Neural progenitor cell (in vitro differentiated cells): ENCODE measurements at regions not wholly inside any gene's neighbourhood (a gene's known extent, or its start where the extent isn't known, plus 50 kb on each side); places are given as distances from the start of the nearest gene placed in this dataset.

ENCODE experiments used
- DNase-seq: peaks from one replicate; pipeline ENCODE4 v3.0.0-alpha.2; 2016; ENCODE audit warnings: low spot score
- H2AFZ ChIP-seq: fragments of 200-600 bp; sonication (generic); replicated peaks from 2 replicates; pipeline ENCODE4 v1.6.1; 2016; ENCODE audit warnings: antibody characterized with exemption
- H3F3A ChIP-seq: fragments of 200-600 bp; sonication (generic); 2 replicates; pipeline ENCODE4 v1.6.1; 2016; ENCODE audit warnings: antibody characterized with exemption, low read depth
- H3K27ac ChIP-seq: fragments of 200-600 bp; sonication (generic); 2 replicates; pipeline ENCODE4 v1.5.1; 2016; ENCODE audit warnings: mild to moderate bottlenecking
- H3K27me3 ChIP-seq: fragments of 200-600 bp; sonication (generic); 2 replicates; pipeline ENCODE4 v1.6.1; 2016; ENCODE audit warnings: mild to moderate bottlenecking, moderate library complexity
- H3K36me3 ChIP-seq: fragments of 200-600 bp; sonication (generic); 2 replicates; pipeline ENCODE4 v1.5.1; 2016
- H3K4me1 ChIP-seq: fragments of 200-600 bp; sonication (generic); 2 replicates; pipeline ENCODE4 v1.6.1; 2016; ENCODE audit warnings: mixed run types
- H3K4me2 ChIP-seq: fragments of 200-600 bp; sonication (generic); 2 replicates; pipeline ENCODE4 v1.6.1; 2016
- H3K4me3 ChIP-seq: fragments of 200-600 bp; sonication (generic); 2 replicates; pipeline ENCODE4 v1.5.1; 2016
- H3K79me2 ChIP-seq: fragments of 200-600 bp; sonication (generic); 2 replicates; pipeline ENCODE4 v1.6.1; 2016; ENCODE audit warnings: low read depth
- H3K9ac ChIP-seq: fragments of 200-600 bp; sonication (generic); 2 replicates; pipeline ENCODE4 v1.6.1; 2016
- H3K9me3 ChIP-seq: fragments of 200-600 bp; sonication (generic); 2 replicates; pipeline ENCODE4 v1.5.1; 2016; ENCODE audit warnings: low read depth
- H4K20me1 ChIP-seq: fragments of 200-600 bp; sonication (generic); 2 replicates; pipeline ENCODE4 v1.6.1; 2016; ENCODE audit warnings: low read depth
- H3K27ac Mint-ChIP-seq: 3 replicates; pipeline ENCODE4 v1.8.0; 2021; ENCODE audit warnings: mixed read lengths
- H3K27me3 Mint-ChIP-seq: 2 replicates; pipeline ENCODE4 v1.8.0; 2022; ENCODE audit warnings: low read depth, mild to moderate bottlenecking, inconsistent platforms, moderate library complexity, mixed read lengths; ENCODE audit not compliant: insufficient read depth
- H3K36me3 Mint-ChIP-seq: 3 replicates; pipeline ENCODE4 v1.8.0; 2021; ENCODE audit warnings: mixed read lengths
- H3K4me1 Mint-ChIP-seq: 3 replicates; pipeline ENCODE4 v1.8.0; 2021; ENCODE audit warnings: mixed read lengths
- H3K4me3 Mint-ChIP-seq: 3 replicates; pipeline ENCODE4 v1.8.0; 2021; ENCODE audit warnings: mild to moderate bottlenecking, moderate library complexity, mixed read lengths
- H3K9me3 Mint-ChIP-seq: 3 replicates; pipeline ENCODE4 v1.8.0; 2020; ENCODE audit warnings: mixed read lengths
- EZH2 ChIP-seq: fragments of 200-600 bp; sonication (generic); IDR thresholded peaks from 2 replicates; pipeline ENCODE4 v1.6.1; 2017; ENCODE audit warnings: antibody characterized with exemption, mild to moderate bottlenecking, moderate library complexity
- EZH2phosphoT487 ChIP-seq: fragments of 200-600 bp; sonication (generic); IDR thresholded peaks from 2 replicates; pipeline ENCODE4 v1.6.1; 2017; ENCODE audit warnings: antibody characterized with exemption
- TF ChIP-seq, protein P1 (sequence below): fragments of 200-600 bp; sonication (generic); IDR thresholded peaks from 2 replicates; pipeline ENCODE4 v1.5.1; 2017; ENCODE audit warnings: antibody characterized with exemption, mild to moderate bottlenecking

DNA sequence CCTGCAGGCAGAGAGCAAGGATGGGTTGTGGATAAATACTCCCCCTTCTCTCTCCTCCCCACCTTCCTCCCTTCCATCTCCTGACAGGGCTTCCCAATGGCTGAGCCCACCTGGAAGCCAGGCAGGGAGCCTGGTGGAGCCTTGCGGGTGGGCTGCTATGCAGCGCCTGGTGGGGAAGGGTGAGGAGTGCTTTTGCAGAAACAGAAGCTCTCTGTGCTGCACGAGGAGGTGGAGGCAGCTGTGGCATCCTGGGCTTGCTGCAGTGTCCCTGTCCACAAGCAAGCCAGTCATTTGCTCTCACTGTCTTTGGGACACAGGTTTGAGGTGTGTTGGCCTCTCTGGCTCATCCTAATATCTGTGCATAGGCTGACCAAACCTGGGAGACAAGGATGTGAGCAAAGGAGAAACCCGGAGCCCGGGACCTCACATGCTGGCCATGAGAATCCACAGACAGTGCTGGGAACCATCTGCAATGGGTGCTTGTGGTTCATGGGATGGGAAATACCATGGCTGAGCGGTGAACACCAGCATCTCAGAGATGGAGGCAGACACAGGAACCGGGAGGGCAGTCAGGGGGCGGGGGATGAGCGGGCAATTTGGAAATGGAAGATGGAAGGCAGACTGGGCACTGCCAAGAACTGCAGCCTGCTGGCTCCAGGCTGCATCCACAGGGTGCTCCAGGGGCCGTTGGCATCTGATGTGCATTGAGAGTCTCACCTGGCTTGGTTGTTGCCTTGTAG lies 364.2 kb downstream of the GLRX3 start:
- Mint-ChIP-seq H3K27me3 (peaks cover 2% of the 10 kb centered on the region), H3K36me3 (no peaks in the 10 kb centered on the region), H3K9me3 (peaks cover 13% of the 10 kb centered on the region), H3K4me3 (no peak overlapping the region), H3K27ac (no peak overlapping the region), H3K4me1 (no peaks in the 10 kb centered on the region)
- Histone ChIP-seq H3K79me2 (no peaks in the 10 kb centered on the region), H3K4me3 (no peak overlapping the region), H3K9ac (no peak overlapping the region), H3K27ac (no peak overlapping the region), H3K9me3 (no peaks in the 10 kb centered on the region), H3K4me1 (no peaks in the 10 kb centered on the region), H3K36me3 (no peaks in the 10 kb centered on the region), H3F3A (no peaks in the 10 kb centered on the region), H4K20me1 (no peaks in the 10 kb centered on the region), H3K27me3 (no peaks in the 10 kb centered on the region), H2AFZ (no peak overlapping the region), H3K4me2 (no peak overlapping the region)
- TF ChIP-seq, protein P1, sequence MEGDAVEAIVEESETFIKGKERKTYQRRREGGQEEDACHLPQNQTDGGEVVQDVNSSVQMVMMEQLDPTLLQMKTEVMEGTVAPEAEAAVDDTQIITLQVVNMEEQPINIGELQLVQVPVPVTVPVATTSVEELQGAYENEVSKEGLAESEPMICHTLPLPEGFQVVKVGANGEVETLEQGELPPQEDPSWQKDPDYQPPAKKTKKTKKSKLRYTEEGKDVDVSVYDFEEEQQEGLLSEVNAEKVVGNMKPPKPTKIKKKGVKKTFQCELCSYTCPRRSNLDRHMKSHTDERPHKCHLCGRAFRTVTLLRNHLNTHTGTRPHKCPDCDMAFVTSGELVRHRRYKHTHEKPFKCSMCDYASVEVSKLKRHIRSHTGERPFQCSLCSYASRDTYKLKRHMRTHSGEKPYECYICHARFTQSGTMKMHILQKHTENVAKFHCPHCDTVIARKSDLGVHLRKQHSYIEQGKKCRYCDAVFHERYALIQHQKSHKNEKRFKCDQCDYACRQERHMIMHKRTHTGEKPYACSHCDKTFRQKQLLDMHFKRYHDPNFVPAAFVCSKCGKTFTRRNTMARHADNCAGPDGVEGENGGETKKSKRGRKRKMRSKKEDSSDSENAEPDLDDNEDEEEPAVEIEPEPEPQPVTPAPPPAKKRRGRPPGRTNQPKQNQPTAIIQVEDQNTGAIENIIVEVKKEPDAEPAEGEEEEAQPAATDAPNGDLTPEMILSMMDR = no peak
- no peak for TF ChIP-seq EZH2phosphoT487
- TF ChIP-seq EZH2 = no peak
- no peak for DNase-seq

DNA sequence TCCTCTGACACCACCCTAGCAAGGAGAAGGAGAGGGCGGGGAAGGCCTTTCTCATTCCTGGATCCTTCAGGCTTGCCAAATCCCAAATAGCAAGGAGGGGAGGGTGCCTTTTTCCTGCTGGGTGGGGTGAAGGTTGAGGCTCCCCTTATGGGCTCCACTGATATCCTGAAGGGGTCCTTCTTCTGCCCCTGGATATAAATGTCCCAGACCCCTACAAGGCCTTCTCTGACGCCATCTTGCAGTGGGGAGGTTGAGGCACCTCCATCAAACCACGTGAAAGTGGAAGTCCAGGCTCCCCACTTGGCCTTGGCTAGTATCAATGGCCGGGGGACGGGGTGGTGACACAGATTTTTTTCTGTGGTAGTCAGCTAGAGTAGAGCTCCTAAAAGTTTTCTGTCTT lies 371.3 kb downstream of the GLRX3 start:
- Histone ChIP-seq H3K79me2 (no peaks in the 10 kb centered on the region), H3K9me3 (no peaks in the 10 kb centered on the region), H3K4me2 (no peak overlapping the region), H3K9ac (no peak overlapping the region), H3K4me1 (no peaks in the 10 kb centered on the region), H3K27ac (no peak overlapping the region), H2AFZ (no peak overlapping the region), H4K20me1 (no peaks in the 10 kb centered on the region), H3K4me3 (no peak overlapping the region), H3F3A (no peaks in the 10 kb centered on the region), H3K36me3 (no peaks in the 10 kb centered on the region), H3K27me3 (no peaks in the 10 kb centered on the region)
- Mint-ChIP-seq H3K4me3 (no peak overlapping the region), H3K36me3 (no peaks in the 10 kb centered on the region), H3K9me3 (peaks cover 18% of the 10 kb centered on the region), H3K4me1 (no peaks in the 10 kb centered on the region), H3K27ac (no peak overlapping the region), H3K27me3 (peaks cover 13% of the 10 kb centered on the region)
- TF ChIP-seq EZH2 = no peak
- no peak for TF ChIP-seq EZH2phosphoT487
- TF ChIP-seq, protein P1 = no peak
- no peak for DNase-seq

DNA sequence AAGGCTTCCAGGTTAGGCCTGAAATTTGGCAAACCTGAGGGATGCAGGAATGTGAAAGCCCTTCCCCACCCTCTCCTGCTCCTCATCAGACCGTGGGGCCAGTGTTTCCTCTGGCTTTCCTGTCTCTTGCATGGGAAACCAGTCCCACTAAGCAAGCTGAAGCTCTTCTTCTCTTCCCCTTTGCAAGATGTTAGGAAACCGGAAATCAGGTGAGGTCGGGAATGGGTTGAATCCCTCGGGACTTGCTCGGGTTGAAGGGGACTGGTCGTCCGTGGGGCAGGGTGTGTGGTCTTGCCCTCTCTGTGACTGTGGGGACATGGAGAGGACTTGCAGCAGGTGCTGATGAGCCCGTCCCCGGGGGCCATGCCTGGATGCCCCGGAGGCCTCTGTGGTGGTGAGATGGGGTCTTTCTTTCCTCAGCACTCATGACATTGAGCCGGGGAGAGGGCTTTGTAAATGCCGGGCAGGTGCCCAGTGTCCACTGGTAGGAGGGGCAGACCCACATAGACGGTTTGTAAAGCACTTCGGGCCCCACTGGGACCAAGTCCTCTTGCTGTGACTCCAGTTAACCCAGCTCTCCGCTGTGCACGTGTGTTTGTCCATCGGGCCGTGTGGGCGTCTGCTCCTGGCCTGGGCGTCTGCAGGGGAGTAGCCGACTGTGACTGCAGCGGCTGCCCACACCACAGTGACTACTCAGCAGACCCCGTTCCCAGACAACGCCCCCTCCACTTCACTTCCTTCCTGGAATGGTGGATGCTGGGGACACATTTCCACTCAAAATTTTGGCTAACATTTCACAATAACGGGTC lies 373.9 kb downstream of the GLRX3 start:
- H3K27ac Mint-ChIP-seq = no peak overlapping the region
- H2AFZ ChIP-seq = no peak overlapping the region
- no peaks in the 10 kb centered on the region for H3K4me1 Mint-ChIP-seq
- no peaks in the 10 kb centered on the region for H3K9me3 ChIP-seq
- no peak overlapping the region for H3K27ac ChIP-seq
- peaks cover 14% of the 10 kb centered on the region for H3K27me3 Mint-ChIP-seq
- no peaks in the 10 kb centered on the region for H3K79me2 ChIP-seq
- H4K20me1 ChIP-seq = no peaks in the 10 kb centered on the region
- H3K9me3 Mint-ChIP-seq = peaks cover 8% of the 10 kb centered on the region
- no peak overlapping the region for H3K4me3 Mint-ChIP-seq
- no peak overlapping the region for H3K4me2 ChIP-seq
- H3K4me3 ChIP-seq = no peak overlapping the region
- DNase-seq = no peak
- H3K27me3 ChIP-seq = no peaks in the 10 kb centered on the region
- H3K9ac ChIP-seq = no peak overlapping the region
- H3K36me3 ChIP-seq = no peaks in the 10 kb centered on the region
- H3F3A ChIP-seq = no peaks in the 10 kb centered on the region
- no peaks in the 10 kb centered on the region for H3K36me3 Mint-ChIP-seq
- no peaks in the 10 kb centered on the region for H3K4me1 ChIP-seq
- TF ChIP-seq EZH2phosphoT487 = no peak
- TF ChIP-seq, protein P1 = no peak
- no peak for TF ChIP-seq EZH2
